ENCODE measurements at regions not wholly inside any gene's neighbourhood (a gene's known extent, or its start where the extent isn't known, plus 50 kb on each side); places are given as distances from the start of the nearest gene placed in this dataset.

DNA sequence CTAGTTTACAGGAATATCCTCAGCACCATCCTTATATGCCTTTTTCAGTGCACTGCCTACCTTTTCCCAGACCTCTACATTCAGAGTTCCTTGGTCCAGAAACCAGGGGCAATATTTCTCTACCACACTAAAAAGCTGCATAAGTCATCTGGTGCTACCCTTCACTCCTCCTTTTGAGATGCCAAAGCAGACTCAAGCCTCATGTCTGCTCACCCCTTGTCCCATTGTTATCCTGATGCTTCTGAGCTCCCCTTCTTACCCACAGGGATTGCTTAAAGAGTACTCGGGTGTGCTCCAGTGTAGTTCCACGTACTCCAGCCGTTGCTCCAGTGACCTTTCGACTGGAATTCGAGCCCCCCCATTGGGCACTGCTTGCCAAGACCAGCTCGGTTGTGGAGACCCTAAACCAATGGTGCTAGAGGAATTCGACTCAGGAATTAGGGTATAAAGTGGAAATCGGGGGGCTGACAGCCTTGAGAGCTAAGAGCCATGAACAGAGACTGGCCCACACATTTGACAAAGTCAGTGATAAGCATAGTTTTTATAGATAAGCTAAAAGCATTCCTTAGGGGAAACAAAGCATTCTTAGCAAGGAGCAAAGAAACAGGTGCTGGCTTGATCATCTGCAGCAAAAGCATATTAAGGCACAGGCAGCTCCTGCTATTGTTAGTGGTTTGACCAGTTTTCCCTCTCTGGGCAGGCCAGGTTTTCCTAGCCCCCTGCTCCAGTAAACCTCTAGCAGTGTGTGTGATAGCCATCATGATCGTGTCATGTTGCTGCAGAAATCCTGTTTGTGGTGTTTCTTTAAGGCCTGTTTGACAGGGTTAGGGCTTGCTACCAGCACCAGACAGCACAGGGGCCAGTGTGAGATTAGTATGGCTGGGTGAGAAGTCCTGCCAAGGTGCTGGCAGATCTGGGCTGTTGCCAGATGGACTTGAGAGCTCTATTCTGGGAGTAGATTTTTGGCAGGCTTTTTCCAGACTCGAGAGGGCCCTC is 57.5 kb upstream of the WDR1 start:
- DNase-seq = no peak

DNA sequence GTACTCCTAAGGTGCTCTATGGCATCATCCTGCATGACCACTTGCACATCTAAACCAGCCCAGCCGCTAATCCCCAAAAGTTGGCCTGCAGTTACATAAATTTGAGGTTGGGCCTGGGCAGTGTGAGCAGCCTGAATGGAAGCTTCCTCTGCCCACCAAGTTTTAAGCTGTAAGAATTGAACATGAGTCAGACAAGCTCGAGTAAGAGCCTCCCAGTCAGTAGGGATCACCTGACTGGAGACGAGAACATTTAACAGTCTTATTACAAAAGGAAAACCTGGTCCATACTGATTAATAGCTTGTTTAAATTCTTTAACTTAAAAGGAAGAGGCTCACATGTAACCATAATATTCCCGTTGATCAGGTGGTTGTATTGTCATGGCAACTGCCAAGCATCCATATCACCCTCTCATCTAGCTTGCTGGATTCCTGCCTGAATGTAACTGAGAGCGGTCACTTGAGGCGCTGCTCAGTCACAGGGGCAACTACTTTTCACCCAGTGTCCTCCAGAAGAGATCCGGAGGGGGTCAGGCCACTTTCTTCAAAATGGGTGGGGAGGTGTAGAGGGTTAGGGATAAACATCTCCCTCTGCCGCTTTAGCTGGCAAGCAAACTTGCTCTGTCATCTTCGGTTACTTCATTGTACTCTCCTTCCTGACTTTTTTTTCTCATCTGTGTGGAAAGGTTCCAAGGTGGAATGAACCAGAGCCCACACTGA is 56.6 kb upstream of the WDR1 start:
- DNase-seq = no peak

DNA sequence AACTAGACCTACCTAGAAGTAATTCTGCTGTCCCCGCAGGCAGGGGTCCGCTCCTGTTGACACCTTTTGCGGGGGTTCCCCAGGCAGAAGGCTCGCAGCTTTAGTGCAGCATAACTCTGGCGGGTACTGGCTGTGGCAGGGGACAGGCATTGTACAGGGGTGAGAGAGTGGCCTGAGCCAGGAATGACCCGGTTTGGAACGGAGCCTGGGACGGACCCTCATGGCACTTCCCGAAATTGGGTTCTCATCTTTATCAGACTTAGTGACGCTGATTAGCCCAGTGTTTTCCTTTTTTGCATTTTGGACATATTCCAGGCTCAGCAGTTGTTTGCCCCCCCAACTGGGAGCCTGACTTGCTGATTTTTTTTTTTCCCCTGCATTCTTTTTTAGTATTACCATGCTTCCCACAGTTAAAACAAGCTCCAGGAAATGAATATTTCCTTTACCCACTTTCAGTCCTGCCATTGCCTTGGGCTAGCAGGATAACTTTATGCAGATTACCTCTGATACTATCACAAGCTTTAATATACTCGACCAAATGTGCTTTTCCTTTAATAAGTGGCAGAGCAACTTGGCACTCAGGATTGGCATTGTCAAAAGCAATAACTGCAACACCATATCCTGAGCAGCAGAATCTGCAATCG is 55.8 kb upstream of the WDR1 start:
- no peak for DNase-seq

DNA sequence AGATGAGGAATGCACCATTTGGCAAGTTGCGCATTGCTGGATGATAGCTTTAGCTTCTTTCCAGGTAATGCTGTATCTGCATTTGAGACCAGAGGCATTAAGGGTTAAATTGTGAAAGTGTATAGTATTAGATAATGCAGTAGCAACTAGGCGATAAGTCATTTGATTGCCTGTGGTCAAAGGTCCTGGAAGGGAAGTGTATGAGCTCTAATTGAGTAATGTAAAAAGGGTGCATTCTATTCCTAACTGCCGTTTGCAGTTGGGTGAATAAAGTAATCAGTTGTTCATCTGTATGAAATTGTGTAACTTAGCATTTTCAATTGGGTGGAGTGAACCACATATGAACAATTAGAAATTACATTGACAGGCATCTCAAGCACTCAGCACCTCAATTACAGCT is 54.5 kb upstream of the WDR1 start:
- DNase-seq = no peak

DNA sequence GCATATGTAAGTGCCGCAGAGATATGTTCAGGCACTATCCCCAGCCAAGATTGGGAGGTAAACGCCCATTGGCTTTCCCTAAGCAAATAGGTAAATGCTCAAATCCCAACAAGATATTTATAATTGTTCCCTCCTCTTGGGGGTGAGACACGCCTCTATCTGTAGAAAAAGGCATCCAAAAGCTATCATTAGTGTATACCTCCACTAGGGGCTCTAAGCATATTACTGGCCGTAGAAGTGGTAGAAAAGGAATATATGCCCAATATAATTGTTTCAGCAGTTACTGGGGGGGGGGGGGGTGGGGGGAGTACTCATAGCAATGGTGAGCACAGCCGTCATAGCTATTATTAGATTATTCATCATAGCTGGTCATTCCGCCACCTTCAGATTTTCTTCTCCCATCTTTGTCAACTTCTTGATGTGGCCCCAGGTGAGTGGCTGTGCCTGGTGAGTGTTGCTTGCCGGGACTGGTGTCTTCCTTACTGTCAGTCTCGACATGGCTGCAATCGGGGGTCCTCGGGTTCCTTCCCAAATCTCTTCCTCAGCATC is 53.3 kb upstream of the WDR1 start:
- DNase-seq = no peak

DNA sequence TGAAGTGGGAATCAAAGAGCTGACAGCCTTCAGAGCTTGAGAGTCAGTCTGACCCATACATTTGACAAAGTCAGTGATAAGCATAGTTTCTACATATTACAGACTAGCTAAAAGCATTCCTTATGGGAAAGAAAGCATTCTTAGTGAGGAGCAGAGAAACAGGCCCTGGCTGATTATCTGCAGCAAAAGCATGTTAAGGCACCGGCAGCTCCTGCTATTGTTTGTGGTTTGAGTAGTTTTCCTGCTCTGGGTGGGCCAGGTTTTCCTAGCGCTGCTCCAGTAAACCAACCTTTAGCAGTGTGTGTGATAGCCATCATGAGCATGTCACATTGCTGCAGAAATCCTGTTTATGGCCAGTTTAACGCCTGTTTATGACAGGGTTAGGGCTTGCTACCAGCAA is 51.6 kb upstream of the WDR1 start:
- no peak for DNase-seq

DNA sequence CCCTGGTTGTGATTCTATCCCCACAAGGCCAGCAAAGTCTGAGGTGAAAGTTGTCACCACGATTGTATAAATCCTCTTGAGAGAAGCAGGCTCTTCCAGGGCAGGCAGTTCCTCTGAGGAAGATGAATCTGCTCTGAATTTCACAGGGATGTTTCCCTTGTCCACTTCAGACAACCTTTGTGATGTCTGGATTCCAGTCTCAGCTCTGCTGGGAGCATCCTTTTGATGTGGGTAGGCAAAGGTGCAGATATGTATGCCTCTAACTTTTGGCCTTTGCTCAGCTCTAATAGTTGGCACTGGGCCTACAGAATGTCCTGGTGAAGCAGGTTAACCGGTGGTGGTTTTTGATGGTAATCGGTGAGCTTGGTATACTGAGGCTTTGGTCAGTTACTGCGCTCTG is 50.6 kb upstream of the WDR1 start:
- DNase-seq = no peak

Data from NCI-H2081 (cell line).